Right renal pelvis (tissue), 4 donors: ENCODE measurements at regions not wholly inside any gene's neighbourhood (a gene's known extent, or its start where the extent isn't known, plus 50 kb on each side); places are given as distances from the start of the nearest gene placed in this dataset.

Source experiments
- DNase-seq, 4 donors: peaks; one replicate each; pipeline ENCODE4 v3.0.0-alpha.2; 2013; ENCODE audit warnings: low read depth in 4 of 4, low spot score in 3 of 4, missing footprints in 1 of 4

DNA sequence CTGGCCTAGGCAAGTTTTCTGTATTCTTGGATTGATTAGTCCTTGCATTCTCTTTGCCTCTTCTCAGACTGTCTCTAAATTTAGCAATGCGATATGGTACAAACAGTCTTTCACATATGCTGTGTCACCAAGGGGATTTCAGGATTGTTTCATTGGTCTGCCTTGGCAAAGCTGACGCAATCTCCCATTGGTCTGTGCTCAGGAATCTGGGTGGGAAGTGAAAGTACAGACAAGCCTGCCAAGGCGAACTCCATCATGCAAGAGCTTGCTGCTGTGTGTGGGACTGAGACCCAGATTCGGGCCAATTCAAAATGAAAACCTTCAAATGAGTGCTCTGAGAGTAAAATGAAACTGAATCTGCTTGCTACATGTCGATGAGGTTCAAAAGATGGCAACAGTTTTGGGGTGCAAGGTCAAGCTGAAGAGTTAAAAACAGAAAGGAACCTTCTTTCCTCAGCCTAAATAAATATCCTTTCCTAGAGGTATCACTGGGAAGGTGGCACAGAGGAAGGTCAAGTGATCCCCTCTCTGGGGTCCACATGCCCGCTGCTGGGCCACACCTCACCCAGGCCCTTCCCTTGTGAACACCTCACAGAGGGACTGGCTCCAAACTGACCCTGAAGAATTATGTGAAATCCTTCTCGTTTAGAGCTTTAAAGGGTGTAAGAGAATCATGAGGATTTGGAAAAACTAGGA is 198.8 kb upstream of the PREP start:
- DNase-seq = no peak

DNA sequence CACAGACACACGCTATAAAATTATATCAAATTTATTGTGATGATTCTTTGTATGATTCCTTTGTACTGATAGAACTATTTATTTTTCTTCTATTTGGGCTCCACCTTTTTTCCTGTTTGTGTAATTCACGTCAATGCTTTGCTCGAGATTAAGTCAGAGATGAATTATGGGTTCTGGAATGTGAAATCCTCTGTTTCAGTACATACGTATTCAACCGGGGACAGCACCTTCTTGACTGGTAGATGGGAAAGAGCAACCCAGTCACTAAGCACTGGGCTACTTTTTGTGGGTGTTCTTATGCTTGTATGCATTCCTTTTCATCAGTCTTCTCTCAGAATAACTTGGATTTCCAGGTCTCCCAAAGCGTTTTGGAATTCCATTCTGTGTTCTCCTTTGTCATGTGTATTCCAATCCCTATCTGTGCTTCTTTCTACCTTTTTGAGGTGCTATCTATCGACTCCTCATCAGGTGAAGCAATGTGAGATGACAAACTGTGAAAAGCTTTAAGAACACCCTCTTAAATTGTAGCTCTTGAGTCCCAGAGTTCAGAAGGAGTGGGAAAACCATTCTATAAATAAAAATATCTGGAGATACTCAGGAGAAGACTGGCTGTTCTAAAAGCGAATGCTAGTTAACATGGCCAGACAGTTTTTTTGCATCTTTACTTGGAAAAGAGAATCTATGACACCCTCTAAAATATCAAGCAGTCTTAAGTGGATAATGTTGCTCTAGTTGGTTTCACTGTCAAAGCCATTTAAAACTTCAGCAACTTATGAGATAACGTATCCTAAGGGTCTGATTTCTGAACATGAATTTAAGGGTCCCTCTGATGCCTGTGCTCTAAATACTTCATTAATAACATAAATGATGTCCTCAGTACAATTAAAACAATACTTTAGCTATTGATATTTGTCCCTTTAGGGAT is 197.7 kb upstream of the PREP start:
- DNase-seq = no peak

DNA sequence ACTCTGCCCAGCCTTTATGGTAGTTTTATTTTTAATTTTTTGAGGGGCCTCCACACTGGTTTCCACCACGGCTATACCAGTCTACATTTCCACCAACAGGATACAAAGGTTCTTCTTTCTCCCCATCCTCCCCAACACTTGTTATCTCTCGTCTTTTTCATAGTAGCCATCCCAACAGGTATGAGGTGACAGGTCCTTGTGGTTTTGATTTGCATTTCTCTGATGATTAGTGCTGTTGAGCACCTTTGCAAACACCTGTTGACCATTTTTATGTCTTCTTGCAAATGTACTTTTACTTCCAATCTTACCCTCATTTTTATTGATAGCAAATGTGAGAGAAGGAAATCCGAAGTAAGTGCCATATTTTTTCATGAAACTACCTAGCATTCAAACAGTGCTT is 195.4 kb upstream of the PREP start:
- DNase-seq = no peak

DNA sequence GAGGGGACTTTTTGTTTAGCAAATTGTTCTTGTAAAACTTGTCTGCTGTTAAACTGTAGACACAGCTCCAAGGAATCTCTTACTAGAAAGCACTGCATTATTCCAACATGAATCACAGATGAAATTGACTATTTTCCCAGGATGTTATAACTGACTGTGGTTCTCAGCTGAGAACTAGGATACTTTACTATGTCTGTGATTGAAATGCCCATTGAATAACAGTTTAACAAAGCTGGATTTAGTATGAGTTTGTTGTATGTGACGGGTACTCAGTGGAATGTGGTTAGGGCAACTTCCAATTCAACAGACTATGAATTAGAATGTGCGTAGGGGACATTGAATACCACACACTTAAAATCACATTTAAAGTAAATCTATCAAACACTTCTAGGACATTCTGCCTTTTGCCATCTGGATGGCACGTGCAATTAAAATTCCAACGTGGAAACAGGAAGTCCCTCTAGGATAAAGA is 193.4 kb upstream of the PREP start:
- DNase-seq = no peak

- DNase-seq = no peak
Measured at GRCh38 chr6:105595829-105596228, 192.9 kb upstream of the PREP start.

- no peak for DNase-seq
Measured at GRCh38 chr6:105594821-105595220, 191.9 kb upstream of the PREP start.

DNA sequence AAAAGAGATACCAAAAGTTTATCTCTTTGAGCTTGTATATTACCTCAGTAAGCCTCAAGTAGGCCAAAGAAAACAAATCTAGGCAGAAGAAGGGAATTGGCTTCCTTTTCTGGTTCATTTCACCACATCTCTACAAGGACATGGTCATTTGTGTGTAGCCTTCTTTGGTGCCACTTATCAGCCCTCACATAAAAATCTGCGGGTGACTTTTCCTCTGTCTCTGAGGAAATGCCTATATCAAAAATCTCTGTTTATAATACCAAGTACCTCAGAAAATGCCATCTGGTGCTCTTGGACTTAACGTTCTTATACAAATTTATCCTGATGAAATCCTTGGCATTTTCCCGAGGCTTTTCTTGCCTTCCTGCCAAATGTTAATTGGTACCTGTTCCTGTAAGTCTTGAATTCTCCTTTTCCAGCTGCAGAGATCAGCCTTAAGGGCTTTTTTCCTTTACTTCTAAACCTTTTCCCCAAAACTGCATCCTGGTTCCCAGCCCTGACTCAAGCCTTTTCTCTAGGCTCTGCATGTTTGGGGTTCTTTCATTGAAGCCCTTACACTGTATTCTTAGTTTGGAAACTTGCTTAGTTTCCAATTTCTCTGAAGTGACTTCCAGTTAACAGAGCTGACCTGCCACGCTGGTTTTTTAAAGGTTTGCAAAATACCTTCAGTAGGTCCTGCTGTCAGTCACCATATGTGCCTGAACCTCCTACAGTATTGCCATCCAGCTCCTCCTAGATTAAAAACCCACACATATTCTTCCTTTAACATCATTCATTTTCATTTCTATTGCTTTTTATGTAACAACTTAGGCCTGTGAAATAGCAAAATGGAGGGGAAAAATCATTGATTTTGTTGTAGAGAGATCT is 191.2 kb upstream of the PREP start:
- DNase-seq = no peak

DNA sequence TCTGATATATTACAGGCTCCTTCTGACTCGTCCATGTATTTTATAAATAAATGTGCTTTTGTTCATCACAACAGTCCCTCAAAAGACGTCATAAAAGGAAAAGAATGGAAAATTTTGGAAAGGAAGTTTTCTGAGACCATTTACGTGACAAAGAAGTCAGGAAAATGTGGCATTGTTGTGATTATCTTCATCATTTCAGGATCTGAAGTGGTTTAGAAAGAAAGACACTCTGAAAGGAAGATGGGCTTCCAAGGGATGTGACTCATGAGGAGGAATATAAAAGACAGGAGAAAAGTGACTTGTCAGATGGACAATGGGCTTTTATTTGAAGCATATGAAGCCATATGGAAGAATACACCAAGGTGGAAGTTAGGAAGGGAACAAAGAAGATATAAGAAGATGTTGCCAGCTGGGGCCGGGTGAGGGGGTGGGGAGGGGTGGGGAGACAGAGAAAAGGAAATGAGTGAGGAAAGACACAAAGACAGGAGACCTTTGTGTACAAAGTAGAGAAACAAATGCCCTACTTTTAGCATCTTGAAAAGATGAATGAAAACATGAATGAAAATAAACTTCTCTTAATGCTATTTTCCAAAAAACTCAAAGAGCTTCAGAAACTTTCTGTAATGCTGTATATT is 190.3 kb upstream of the PREP start:
- DNase-seq = no peak

GRCh38 chr6:105592329-105592728 is 189.4 kb upstream of the PREP start:
- no peak for DNase-seq

- DNase-seq = no peak
Measured at GRCh38 chr6:105591053-105591452, 188.2 kb upstream of the PREP start.

GRCh38 chr6:105588123-105588710 is 185.3 kb upstream of the PREP start:
- DNase-seq = no peak

- no peak for DNase-seq
Measured at GRCh38 chr6:105587349-105588122, 184.7 kb upstream of the PREP start.

- DNase-seq = no peak
Measured at GRCh38 chr6:105578179-105578707, 175.4 kb upstream of the PREP start.

DNA sequence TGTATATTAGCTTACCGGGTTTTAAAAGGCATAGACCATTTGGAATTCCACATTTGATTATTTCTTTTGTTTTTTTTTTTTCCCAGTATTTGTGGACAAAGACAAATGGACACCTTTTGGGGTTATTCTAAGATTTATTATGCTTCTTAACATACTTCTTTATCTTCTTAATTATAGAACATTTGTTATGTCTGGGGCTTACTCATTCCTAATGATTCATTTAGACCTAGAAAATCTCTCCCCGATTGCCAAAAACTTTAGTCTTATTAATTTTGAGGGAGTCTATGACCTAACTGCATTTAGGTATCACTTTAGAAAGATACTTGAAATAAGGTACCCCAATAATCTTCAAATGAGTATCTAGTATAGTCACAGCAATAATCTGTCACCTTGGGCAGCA is 170.7 kb upstream of the PREP start:
- no peak for DNase-seq

- no peak for DNase-seq
Measured at GRCh38 chr6:105573138-105573537, 170.3 kb upstream of the PREP start.

DNA sequence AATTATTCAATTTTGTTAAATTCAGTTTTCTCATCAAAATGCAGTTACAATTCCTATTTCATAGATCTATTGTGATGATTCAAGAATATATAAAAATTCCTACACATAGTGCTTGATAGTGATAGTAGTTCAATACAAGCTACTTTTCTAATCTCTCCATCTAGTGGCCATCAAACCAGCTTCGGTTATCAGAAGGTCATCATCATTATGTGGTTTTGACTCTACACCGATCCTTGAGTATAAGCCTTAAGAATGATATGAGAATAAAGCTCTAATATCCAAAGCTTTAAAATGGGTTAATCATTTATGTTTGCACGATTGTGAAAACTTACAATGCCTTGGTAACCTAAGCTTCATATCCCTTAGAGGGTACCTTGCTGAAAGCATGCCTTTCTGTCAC is 167.5 kb upstream of the PREP start:
- DNase-seq = no peak

DNA sequence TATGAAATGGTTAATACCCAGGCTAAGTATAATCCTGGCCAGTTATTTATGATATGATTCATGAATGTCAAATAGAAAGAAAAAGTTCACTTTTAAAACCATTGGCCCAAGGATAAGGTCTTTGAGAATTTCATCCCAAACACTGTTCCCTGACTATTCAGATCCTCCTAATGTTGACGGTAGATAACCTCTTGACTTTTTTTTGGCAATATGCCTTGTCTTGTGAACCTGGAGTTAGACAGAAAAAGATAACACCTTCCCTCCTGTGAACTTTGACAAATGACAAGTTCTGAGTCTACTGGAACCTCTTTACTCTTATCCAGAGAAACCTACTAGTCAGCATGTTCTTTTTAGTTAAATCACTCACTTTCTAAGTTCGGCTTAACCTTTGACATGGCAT is 166.8 kb upstream of the PREP start:
- DNase-seq = no peak

GRCh38 chr6:105568751-105569150 is 165.9 kb upstream of the PREP start:
- no peak for DNase-seq

DNA sequence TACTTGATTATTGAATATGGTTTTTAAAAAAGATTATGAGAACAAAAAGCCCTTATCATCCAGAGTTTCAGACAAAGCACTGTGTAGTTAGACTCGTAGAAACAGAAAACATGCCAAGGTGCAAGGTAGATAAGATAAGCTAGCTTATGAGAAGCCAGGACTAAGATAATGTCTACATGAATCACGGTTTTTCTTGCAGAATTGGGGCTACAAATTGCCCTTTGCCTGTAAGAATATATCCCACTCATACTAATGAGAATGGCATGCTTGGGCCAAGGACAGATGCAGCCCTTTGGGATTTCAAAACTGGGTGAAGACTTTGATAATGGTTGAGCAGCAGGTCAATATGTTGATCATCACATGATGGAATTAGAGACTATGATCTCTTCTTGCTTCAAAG is 165.3 kb upstream of the PREP start:
- DNase-seq = no peak
